NCI-H446 (cell line): ENCODE measurements at regions not wholly inside any gene's neighbourhood (a gene's known extent, or its start where the extent isn't known, plus 50 kb on each side); places are given as distances from the start of the nearest gene placed in this dataset.
"Not testable (repeated sequence)": the region's sequence is repeated elsewhere in the genome, so short reads cannot be mapped to it uniquely, and the experiment has no call there.

ENCODE experiments used
- DNase-seq, 2 experiments: peaks; one replicate each; lab custom pipeline; 2025; lab: John Stamatoyannopoulos, UW

DNA sequence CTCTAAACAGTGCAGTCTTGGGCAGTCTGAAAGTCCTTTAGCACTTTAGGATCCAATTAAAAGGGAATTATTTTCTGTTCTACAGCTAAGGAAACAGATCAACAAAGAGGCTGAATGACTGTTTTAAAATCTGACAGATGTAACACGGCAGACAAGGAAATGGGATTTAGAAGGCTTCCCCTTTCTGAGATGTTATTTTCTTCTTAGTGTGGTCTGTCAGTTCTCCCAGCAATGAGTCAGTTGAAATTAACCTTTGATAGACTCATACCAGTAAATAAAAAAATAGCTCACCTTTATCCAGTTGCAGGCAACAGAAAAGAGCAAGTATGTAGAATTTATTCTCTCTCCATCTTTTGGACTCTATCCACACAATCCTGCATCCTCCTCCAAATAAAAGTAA lies 98.1 kb downstream of the NEDD1 start:
- no peak for DNase-seq

DNA sequence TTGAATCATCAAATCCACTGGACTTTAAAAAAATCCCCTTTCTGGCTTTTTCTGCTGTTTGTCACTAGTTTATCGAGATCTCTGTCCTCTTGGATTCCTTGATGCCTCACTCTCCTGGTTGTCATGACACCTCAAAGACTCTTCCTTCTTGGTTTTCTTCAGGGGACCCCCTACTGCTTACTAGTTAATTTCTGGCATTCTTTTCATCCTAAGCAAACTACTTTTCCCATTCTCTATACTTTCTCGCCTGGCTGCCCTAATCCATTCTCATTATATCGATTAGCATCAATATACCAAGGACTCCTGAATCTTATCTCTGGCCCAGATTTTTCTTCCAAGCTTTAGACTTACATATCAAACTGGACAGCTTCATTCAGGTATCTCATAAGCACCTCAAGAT lies 98.6 kb downstream of the NEDD1 start:
- no peak for DNase-seq

DNA sequence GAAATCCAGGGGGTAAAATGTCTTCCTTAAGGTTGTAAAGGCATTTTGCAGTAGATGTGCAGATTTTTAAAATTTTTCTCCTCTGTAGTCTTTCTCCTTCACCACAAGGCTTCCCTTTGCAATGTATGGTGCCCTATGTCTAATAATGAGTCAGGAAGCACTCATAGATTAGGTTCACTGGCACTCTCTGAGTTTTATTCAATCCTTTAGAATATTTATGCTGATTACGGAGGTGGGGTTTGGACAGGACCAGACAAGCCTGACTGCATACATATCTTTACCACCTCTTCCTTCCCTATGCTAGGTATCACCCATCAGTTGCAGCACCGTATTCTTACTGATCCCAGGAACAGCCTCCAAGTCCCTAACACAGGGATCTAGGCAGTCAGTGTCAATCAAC lies 99.5 kb downstream of the NEDD1 start:
- DNase-seq: no peak

DNA sequence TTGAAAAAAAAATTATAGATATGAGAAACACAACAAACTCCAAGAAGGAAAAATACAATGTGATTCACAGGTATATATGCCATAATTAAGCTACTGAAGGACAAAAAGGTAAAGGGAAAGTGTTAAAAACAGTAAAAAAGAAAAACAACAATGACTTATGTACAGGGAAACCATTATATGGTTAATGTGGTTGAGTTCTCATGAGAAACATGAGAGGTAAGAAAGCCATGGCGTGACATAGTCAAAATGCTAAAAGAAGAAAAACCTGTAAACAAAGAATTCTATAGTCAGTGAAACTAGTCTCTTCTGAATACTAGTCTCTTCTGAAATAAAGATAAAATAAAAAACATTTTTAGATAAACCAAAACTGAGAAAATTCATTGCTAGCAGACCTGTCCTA lies 109.1 kb downstream of the NEDD1 start:
- DNase-seq: no peak

DNA sequence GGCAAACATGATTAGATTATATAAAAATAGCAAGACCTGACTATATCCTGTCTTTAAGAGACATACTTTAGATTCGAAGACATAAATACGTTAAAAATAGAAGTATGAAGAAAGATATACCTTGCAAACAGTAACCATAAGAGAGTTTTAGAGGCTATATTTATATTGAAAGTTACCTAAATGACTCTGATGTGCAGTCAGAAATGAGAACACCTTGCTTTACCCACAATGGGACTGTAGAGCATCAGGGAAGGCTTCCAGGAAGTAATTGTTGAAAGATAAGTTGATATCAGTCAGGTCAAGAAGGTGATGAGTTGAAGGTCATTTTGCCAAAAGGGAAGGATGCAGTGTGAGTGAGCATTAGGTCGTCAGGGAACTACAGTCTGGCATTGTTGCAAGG lies 110.2 kb downstream of the NEDD1 start:
- DNase-seq: no peak

DNA sequence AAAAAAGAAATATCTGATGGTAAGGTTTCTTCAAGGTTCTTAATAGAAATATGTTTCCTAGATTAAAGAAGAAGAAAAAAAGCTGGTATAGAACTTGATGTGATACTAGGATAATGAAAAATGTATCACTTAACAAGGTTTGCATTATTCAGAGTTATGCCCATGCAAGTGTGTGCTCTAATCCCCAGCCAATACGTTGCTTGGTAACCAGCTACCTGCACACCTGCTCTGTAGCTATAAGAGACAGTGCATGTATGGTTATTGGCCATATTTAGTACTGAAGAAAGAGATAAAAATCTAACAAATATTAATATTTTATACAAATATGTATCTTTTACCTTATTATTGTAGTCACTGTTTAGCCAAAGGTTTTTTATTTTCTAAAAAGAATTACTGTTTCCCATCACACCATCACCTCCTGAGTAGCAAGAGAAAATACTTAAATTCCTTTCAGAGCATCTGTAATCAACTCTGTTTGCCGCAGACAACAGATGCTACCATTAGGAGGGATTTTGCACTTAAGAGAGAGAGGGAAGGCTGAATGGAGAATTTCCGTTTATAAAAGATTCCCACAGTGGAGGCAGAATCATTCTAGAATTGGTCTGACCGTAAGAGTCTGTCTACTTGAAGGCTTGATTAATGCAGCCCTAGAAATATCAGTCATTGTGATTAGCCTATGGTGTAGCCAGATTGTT lies 115.6 kb downstream of the NEDD1 start:
- DNase-seq: no peak

DNA sequence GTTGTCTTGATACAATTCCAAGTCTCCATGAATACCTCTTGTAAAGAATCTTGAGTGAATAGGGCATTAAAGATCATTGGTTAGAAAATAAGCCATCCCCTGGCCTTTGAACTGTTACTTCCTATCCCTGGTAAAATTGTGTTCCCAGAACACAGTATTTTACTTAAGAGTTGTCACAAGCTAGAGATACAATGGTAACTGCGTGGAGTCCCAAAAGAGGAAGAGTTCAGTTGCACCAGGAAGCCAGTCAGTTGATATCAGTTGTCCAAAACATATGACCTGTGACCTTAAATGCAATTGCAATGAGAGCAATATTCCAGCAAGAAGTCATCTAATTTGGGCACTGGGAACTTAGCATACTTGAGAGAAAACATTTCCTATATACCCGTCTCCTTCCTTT lies 117.3 kb downstream of the NEDD1 start:
- DNase-seq: no peak

DNA sequence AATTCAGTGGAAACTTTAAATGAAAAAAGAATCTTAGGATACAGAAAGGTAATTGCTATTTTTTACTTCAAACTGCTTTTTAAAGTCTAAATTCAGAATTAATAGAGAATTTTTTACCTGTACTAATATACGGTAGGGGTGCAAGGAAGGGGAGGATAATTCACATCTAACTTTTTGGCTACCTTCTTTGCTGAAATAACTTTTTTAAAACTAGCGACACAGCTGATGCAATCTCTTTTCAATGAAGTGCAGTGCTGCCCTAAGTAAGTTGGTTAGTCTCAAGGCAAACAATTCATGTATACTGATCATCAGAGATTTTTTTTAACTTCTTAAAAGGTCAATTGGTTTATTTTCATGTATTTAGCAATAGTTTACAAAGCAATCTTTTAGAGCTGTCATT lies 119.8 kb downstream of the NEDD1 start:
- DNase-seq: no peak

DNA sequence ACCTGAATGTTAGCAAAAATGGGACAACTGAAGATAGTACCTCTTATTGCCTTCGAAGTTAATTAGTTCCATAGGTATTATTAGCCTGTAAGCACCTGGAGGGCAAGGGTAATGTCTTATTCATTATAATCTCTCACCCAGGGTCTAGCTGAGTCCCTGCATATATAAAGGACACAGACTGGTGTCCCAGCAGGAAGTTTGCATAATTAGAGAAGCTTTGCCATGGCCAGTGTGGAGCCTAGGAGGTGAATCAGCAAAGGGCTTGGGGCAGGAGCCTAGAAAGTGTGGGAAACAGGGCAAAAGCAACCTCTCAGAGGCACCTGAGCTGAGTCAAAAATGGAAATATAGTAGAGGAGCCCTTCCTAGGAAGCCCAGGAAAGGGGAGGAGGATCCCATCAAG lies 120.4 kb downstream of the NEDD1 start:
- DNase-seq: no peak

DNA sequence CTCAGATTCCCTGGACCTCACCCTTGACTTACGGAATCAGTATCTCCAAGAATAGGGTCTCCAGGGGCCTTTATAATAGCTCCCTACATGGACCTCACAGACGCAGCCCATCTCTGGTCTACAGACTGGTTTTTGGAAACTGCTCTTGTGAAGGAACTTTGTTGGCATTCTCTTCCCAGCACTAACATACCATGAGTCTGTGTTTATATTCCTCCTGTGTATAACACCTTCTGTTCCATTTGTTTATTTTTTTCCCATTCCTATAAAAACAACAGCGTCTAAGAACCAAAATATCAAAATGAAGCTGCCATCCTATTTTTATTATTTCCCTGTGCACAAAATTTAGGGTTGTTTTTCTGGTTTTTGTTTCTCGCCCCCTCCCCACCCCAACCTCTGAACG lies 131.1 kb downstream of the NEDD1 start:
- no peak for DNase-seq

DNA sequence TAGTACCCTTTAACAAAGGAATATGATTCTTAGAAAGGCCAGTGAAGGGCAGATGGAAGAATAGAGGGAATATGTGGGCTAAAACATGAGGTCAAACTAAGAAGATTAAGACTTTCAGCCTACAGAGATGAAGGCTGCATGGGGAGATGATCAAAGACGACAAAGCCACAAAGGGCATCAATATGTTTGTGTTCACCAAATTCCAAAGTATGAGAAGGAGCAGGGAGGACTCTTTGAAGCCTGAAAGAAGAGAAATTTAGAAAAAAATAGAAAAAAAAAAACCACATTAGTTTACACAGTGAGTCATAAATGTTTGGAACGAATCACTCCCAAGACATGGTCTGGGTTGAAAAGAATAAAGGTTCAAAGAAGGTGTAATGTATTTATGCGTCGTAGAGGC lies 131.8 kb downstream of the NEDD1 start:
- DNase-seq: no peak

DNA sequence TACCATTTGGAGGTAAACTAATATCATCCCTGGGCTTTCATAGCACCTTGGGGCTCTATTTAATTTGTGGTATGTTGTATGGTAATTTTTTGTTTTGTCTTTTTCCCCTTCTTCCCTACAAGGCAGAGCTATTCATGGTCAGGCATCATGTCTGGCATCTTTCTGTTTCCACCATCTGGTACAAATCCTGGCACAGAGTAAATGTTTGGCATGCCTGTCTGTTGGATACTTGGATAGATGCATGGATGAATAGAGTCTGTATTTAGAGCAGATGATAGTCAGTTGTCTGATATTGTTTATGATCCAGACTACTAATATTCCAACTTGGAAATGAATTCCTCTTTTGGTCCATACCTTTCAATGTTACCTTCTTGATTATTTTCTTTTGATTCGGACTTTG lies 139.8 kb downstream of the NEDD1 start:
- peak; percentile 55 to 78 for DNase-seq

DNA sequence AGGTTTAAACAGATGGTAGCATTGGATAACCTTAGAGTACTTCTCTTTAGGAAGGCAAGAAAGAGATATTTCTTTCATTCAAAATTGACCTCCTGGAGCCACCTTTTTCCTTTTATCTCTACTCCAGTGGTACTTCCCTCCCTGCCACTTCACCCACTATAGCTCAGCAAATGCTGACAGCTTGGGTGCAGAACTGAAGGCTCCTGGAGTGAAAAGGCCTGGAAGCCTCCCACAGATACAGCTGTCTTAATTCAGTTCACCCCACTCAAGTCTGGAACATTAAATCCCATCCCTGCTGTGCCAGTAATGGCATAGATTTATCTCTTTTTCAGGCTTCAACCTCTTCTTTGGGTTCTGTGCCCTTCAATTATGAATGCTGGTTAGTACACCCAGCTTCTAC lies 140.3 kb downstream of the NEDD1 start:
- peak; percentile 14 to 58 for DNase-seq

DNA sequence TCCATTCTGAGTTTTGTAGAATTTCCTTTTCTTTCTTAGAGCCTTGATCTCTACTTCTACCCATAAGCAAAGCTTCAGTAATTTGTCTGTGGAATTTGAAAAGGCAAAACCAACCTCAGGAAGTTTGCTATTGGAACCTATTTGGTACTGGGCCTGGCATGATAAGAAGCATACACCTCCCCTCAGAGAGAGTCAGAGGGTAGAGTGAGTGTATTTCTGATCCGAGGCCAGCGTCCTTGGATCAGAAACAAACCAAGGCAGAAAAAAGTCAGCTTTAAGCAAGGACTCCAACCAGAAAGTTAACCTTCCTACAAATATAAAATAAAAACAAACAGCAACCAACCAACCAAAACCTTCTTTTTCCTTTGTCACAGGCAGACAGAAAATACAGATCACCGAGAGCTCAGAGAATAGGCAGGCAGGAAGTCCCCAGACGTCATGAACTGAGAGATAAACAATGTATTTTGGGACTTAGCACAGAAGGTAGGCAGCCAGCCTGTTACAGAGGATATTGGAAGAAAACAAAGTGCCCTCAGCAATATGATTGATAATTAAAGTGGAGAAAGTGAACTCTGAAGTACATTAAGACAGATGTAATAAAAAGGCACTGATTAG lies 141.5 kb downstream of the NEDD1 start:
- no peak for DNase-seq

DNA sequence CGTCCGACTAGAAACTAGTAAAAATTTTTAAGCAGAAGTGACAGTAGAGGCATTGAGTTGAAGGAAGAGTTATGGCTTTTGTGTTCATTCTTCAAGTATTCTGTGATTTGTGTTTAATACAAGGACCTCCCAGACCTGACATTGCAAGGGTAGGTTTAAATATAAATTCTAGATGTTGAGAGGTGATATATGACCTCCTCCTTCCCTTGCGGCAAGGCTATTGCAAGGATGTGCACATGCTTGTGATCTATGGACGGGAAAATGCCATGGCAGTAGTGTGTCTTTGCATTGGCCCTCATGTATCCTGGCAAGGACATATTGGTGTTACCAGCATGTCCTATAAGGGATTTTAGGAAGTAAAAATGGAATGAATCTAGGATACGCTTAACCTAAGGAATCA lies 143.5 kb downstream of the NEDD1 start:
- DNase-seq: no peak

DNA sequence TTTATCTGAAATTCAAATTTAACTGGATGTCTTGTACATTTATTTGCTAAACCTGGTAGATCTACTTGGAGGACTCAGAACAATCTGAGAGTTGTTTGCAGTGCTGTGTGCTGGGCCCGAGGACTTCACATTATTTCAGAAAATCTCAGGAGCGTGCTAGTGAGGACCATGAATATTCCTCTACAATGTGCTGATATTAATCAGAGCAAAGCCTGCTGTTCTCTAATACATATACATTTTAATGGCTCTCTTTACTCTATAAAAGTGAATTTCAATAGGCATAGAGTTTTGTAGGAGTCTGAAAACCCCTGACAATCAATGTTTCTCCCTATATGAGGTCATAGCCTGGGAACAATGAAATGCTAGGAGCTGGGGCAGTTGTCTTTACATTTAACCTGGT lies 144.3 kb downstream of the NEDD1 start:
- DNase-seq: no peak

DNA sequence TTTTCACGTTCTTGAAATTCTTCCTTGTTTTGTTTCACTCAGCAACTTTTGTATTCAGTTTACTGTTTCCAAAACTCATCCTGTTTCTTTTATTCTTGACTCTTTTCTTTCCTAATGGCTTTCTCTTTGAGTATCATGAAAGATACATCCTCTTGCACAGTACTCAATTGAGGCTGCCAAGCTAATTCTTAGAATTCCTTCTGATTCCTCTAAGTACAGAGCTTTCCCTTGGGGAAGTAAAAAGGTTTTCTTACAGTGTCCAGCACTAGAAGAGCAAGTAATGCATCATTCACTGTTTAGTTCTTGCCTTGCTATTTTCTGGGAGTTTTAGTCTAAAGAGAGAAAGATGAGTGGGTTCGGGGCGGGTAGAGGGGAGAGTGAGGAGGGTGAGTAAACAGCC lies 154.1 kb downstream of the NEDD1 start:
- no peak for DNase-seq

DNA sequence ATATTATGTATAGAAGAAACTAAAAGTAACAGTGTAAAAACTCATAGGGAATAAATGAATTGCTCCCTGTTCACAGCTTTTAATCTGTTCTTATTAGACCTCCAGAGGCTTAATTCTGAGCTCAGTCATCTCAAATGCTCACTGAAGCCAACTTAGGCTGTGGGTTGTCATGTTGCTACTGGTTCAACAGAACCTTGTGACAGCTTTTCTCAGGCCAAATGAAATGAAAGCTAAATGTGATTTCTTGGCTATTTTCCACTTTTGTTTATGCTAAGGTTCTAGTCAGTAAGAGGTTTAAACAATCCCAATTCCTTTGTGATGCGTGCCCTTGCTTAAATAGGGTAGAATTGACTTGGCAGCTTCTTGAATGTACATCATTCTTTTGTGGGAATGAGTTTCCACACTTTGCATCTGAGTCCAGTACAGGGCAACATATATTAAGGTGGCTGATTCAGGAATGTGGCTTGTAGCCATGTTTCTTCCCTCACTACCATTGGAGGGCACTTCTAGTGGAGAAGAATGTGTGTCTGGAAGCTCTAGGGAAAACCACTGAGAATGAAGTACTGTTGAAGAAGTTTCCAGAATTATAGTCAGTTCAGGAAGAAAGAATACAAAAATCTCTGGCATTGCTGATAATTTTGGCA lies 156.4 kb downstream of the NEDD1 start:
- DNase-seq: peak in 1 of 2 experiments; percentile 48

DNA sequence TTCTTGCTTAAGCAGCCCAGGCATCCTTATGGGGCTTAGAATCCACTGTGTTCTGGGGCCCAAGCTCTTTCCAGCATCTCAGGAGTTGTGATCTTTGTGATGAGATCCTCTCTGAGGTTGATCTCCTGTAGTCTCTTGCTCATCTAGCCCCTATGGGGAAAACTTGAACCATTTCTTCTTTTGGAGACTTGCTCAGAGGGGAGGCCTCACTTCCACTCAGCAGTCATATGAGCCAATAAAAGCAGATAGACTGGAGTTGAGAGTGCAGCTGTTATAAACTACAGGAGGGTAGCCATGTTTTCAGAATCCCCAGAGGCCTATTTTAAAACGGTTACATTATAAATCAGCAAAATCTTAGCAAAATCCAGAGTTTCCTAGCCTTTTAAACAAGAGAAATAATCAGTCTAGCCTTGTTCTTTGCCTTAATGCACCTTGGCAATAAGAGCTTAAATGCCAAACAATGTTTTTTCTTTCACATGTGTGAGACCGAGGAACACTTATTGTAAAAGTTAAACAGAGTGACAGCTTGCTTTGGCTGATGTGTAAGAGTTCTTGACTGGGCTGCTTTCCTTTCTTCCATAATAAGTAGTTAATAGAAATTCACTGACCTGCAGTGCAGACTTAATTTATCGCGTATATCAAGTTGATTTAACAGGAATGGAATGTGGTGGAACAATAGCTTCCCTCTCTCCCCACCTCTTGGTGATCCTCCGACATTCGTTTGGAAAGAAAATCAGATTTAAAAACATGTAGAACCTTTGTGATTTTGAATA lies 168.3 kb downstream of the NEDD1 start:
- no peak for DNase-seq

DNA sequence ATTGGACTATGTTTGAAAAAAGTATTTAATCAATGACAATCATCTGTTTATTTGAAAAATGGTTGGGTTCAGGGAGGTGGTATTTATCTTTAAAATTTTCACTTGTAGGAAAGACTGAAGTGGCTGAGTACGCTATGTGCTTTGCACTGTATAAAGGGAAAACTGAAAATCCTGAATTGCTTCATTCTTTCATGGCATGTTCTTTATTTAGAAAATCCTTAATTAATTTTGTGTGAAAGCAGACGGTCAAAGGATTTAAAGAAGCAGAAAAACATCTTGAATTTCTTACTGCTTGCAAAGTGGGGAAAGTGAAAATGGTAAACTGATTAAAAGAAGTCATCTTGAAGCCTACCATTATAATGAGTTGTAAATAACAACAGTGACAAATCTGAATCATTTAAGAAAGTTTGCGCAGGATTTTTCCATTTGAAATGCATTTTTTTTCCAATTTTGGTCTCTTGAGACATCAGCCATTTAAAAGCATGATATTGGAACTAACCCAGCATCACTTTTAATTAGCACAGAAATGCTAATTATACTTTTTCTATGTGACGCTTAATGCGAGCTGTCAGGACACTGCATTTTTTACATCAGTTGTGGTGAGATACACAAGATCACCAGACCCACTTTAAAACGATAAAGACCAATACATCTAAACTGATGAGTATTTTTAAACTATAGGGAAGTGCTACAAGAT lies 169.0 kb downstream of the NEDD1 start:
- no peak for DNase-seq

DNA sequence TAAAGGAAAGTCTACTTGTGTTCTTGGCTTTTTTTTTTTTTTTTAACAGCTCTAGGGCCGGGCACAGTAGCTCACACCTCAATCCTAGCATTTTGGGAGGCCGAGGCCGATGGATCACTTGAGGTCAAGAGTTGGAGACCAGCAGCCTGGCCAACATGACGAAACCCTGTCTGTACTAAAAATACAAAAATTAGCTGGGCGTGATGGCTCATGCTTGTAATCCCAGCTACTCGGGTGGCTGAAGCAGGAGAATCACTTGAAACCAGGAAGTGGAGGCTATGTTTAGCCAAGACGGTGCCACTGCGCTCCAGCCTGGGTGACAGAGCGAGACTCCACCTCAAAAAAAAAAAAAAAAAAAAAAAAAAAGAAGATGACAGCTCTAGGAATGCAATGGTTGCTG lies 169.9 kb downstream of the NEDD1 start:
- not testable (repeated sequence) for DNase-seq

DNA sequence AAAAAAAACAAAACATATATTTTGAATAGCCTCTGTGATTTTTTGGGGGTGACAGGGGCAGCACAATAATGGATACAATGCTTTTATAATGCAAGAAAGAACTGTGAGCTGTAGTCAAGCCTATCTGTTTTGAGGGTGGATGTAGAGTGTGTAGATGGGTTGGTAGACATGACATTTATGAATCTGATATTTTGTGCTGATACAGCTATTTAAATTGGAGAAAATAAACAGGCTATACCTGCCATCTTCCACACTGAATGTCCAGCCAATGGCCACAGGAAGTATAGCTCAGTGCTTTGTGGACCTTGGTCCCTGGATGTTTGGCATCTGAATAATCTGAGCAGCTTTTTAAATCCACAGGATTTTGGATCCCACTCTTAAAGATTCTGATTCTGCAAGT lies 175.0 kb downstream of the NEDD1 start:
- no peak for DNase-seq
